ENCODE measurements at regions not wholly inside any gene's neighbourhood (a gene's known extent, or its start where the extent isn't known, plus 50 kb on each side); places are given as distances from the start of the nearest gene placed in this dataset.
A peak's percentile ranks its signal among the peaks of the same experiment; 100 is the strongest.

GRCh38 chr20:7650086-7650879 lies 290.0 kb downstream of the HAO1 start:
- TF ChIP-seq POLR2A (IDR thresholded peaks at IDR 0.05; ENCODE audit: low read depth, low read length) = no peak
- no peak for DNase-seq (ENCODE audit: insufficient read length, low spot score)
- no peak for FAIRE-seq

- FAIRE-seq = no peak
- TF ChIP-seq POLR2A (IDR thresholded peaks at IDR 0.05; ENCODE audit: low read depth, low read length) = no peak
- no peak for DNase-seq (ENCODE audit: insufficient read length, low spot score)
These were observed 286.0 kb downstream of the HAO1 start for GRCh38 chr20:7654231-7654630.

DNA sequence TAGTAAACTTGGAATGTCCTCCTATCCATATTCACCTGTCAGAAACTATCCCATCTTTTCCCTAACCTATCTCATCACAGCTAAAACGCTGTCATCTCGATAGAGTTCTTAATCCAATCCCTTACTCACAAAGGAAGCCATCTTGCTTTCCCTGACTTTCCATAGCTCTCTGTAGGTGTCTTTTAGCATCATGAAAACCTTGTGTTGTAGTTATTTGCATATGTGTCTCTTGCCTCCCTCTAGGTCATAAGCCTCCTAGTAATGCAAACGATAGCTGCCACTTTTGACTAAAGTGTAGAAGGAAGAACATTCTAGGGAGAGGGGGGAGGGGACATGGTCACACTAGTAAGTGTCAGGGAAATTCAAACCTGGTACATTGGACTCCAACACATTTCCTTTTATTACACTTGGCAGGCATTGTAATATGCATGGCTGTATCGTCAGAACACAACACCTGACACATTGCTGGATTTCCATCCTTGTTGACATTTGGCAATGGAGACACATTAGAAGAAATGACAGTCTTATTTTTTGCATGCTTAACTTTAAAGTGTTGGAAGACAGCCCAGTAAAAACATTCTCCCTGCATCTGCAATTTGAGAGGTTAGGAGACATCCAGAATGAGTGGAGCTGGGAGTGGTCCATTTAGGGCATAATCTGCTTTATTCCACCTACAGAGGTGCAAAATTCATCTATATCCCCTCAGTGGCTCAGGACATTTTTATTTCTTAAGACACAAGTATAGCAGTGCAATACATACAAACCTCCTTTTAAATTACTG lies 283.4 kb downstream of the HAO1 start:
- no peak for DNase-seq (ENCODE audit: insufficient read length, low spot score)
- FAIRE-seq = no peak
- no peak for TF ChIP-seq POLR2A (IDR thresholded peaks at IDR 0.05; ENCODE audit: low read depth, low read length)

DNA sequence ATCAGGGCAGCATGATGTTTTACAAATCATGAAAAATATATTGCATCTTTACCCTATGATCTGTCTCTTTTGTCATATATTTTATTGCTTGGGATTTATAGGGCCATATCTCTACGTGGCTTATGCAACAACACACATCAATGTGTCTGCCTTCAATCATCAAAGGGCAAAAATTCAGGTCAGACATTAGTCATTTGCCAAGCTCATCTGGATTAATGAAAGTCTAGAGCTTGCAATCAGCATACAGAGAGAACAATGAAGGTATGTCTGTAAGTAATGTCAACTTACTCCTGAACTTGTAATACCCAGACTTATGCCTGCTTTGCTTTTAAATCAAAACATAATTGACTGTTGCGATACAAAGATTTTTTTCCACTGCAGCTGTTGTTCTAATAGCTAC lies 282.7 kb downstream of the HAO1 start:
- TF ChIP-seq POLR2A (IDR thresholded peaks at IDR 0.05; ENCODE audit: low read depth, low read length) = no peak
- FAIRE-seq = no peak
- no peak for DNase-seq (ENCODE audit: insufficient read length, low spot score)

DNA sequence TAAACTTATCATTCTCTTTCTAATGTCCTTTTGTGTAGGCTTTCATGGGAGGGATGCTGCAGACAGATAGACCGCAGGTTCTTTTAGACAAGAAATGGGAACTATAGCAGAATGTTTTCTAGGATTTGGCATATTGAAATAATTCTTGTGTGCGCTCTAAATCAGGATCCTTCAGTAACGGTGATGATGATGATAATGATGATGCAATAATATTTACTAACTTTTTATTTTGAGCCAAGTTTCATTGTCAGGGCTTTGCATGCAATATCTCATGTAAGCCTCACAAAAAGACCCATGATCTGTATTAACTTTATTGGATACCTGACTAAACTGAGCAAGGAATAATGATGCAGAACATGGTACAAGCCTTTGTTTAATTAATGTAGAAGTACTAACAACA lies 280.1 kb downstream of the HAO1 start:
- TF ChIP-seq POLR2A (IDR thresholded peaks at IDR 0.05; ENCODE audit: low read depth, low read length) = no peak
- no peak for DNase-seq (ENCODE audit: insufficient read length, low spot score)
- FAIRE-seq = no peak

- no peak for FAIRE-seq
- no peak for DNase-seq (ENCODE audit: insufficient read length, low spot score)
- TF ChIP-seq POLR2A (IDR thresholded peaks at IDR 0.05; ENCODE audit: low read depth, low read length) = no peak
These were observed 274.9 kb downstream of the HAO1 start for GRCh38 chr20:7665376-7665775.

DNA sequence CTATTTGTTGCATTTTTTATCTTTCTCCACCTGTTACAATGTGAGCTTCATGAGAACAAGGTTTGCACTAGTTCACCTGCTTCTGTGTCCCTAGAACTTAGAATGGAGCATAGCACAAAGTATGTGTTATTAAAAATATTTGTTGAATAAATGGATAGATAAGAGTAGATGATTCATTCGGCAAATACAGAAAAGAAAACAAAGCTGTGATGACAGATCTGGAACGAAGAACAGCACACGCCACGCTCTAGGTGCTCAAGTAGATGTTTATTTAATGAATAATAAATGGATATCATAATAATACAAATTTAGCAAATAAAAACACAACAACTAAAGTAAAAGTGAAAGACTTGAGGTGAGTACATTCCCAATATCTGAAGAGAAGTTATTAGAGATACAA lies 273.1 kb downstream of the HAO1 start:
- TF ChIP-seq POLR2A (IDR thresholded peaks at IDR 0.05; ENCODE audit: low read depth, low read length) = no peak
- DNase-seq (ENCODE audit: insufficient read length, low spot score) = no peak
- no peak for FAIRE-seq

- no peak for TF ChIP-seq POLR2A (IDR thresholded peaks at IDR 0.05; ENCODE audit: low read depth, low read length)
- FAIRE-seq (no peak), DNase-seq (ENCODE audit: insufficient read length, low spot score) (no peak)
These were observed 267.7 kb downstream of the HAO1 start for GRCh38 chr20:7672571-7672970.

DNA sequence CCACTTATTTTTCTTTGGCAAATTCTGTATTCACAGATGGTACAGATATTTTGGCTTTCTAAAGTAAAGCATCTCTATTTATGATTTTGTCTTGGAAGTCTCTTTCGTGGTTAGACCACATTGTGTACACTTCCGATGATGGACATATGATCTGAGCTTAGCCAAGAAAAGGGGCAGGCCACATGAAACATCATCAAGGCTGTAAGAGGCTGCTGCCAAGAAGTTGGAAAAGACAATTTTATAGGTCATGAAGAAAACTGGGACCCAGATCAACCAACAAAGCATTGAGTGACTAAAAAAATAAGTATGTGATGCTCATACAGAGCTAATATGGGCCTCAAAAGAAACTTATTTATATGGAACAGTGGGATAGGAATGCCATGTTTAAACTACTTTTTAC lies 266.4 kb downstream of the HAO1 start:
- TF ChIP-seq POLR2A (IDR thresholded peaks at IDR 0.05; ENCODE audit: low read depth, low read length) = no peak
- DNase-seq (ENCODE audit: insufficient read length, low spot score) (no peak), FAIRE-seq (no peak)

GRCh38 chr20:7682916-7683315 lies 257.3 kb downstream of the HAO1 start:
- FAIRE-seq (peak; percentile 82), DNase-seq (ENCODE audit: insufficient read length, low spot score) (no peak)
- TF ChIP-seq POLR2A (IDR thresholded peaks at IDR 0.05; ENCODE audit: low read depth, low read length) = no peak

- no peak for FAIRE-seq
- no peak for DNase-seq (ENCODE audit: insufficient read length, low spot score)
- no peak for TF ChIP-seq POLR2A (IDR thresholded peaks at IDR 0.05; ENCODE audit: low read depth, low read length)
These were observed 253.2 kb downstream of the HAO1 start for GRCh38 chr20:7687065-7687464.

DNA sequence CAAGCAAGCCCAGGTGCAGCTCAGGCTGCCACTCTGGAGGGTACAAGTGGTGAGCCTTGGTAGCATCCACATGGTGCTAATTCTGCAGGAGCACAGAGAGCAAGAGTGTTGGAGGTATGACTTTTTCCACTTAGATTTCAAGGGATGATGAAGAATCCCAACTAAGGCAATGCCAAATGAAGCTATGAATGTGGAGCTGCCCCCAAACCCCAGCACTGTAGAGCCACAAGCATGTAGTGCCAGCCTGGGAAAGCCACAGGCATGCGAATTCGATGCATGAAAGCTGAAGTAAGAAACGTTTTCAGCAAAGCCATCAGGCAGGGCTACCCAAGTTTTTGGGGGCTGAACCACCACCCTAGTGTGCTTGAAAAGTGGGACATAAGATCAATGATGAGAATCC lies 251.1 kb downstream of the HAO1 start:
- DNase-seq (ENCODE audit: insufficient read length, low spot score) (no peak), FAIRE-seq (no peak)
- TF ChIP-seq POLR2A (IDR thresholded peaks at IDR 0.05; ENCODE audit: low read depth, low read length) = no peak

DNA sequence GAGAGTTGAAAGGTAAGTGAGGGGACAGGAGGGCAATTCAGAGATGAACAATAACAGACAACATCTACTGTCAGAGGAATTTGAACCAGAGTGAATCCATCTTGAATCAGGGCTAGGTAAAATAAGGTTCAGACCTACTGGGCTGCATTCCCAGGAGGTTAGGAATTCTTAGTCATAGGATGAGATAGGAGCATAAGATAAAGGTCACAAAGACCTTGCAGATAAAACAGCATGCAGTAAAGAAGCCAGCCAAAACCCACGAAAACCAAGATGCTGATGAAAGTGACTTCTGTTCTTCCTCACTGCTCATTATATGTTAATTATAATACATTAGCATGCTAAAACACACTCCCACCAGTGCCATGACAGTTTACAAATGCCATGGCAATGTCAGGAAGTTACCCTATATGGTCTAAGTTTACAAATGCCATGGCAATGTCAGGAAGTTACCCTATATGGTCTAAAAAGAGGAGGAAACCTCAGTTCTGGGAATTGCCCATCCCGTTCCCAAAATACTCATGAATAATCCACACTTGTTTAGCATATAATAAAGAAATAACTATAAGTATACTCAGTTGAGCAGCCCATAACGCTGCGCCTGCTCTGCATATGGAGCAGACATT lies 248.5 kb downstream of the HAO1 start:
- no peak for DNase-seq (ENCODE audit: insufficient read length, low spot score)
- TF ChIP-seq POLR2A (IDR thresholded peaks at IDR 0.05; ENCODE audit: low read depth, low read length) = no peak

GRCh38 chr20:7692478-7692877 lies 247.8 kb downstream of the HAO1 start:
- FAIRE-seq = no peak

More for the DNA sequence above, 248.5 kb downstream of the HAO1 start:
- FAIRE-seq = no peak

More at GRCh38 chr20:7692478-7692877, 247.8 kb downstream of the HAO1 start:
- no peak for TF ChIP-seq POLR2A (IDR thresholded peaks at IDR 0.05; ENCODE audit: low read depth, low read length)
- DNase-seq (ENCODE audit: insufficient read length, low spot score) = no peak
